Mammary epithelial cell (primary cell): ENCODE measurements at regions not wholly inside any gene's neighbourhood (a gene's known extent, or its start where the extent isn't known, plus 50 kb on each side); places are given as distances from the start of the nearest gene placed in this dataset.

Experiments
- EZH2 ChIP-seq: IDR thresholded peaks from 2 replicates; pipeline ENCODE4 v1.6.1; 2012; ENCODE audit warnings: low read length, inconsistent platforms, borderline replicate concordance
- TF ChIP-seq, protein P1 (sequence below), 2 donors: IDR thresholded peaks in 1 of 2; conservative IDR thresholded peaks in 1 of 2; 2 replicates each; pipeline ENCODE4 v1.5.1; 2011 to 2012; ENCODE audit warnings: inconsistent platforms in 2 of 2, low read length in 2 of 2, mild to moderate bottlenecking in 2 of 2, control low read depth in 1 of 2, low read depth in 1 of 2; ENCODE audit not compliant: insufficient read depth in 1 of 2; ENCODE audit errors: extremely low read depth in 1 of 2

DNA sequence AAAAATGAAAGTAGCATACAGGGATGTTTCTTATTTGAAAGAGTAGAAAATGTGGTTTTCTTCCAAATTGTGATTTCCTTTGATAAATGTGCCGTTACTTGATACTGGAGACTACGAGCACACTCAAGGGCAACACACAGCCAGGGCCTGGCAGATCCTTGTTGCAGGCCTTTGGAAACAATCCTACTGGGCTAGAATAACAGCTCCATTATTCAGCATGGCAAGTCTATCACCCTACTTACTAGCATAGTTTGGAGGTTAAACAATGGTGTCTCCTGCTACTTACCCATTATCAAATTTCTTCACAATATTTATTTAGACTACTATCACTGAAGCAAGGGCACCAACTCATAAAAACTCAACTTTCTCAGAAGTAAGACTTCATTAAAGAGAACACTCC, 140.8 kb upstream of the ZNF608 start:
- TF ChIP-seq, protein P1, sequence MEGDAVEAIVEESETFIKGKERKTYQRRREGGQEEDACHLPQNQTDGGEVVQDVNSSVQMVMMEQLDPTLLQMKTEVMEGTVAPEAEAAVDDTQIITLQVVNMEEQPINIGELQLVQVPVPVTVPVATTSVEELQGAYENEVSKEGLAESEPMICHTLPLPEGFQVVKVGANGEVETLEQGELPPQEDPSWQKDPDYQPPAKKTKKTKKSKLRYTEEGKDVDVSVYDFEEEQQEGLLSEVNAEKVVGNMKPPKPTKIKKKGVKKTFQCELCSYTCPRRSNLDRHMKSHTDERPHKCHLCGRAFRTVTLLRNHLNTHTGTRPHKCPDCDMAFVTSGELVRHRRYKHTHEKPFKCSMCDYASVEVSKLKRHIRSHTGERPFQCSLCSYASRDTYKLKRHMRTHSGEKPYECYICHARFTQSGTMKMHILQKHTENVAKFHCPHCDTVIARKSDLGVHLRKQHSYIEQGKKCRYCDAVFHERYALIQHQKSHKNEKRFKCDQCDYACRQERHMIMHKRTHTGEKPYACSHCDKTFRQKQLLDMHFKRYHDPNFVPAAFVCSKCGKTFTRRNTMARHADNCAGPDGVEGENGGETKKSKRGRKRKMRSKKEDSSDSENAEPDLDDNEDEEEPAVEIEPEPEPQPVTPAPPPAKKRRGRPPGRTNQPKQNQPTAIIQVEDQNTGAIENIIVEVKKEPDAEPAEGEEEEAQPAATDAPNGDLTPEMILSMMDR (conservative IDR thresholded peaks at IDR 0.05 in 1 of 2, IDR thresholded peaks at IDR 0.05 in 1 of 2; ENCODE audit: extremely low read depth in 1 of 2, insufficient read depth in 1 of 2, low read depth in 1 of 2, low read length in 2 of 2), result no peak
- no peak for TF ChIP-seq EZH2
